ENCODE measurements at regions not wholly inside any gene's neighbourhood (a gene's known extent, or its start where the extent isn't known, plus 50 kb on each side); places are given as distances from the start of the nearest gene placed in this dataset.
"Not testable (repeated sequence)": the region's sequence is repeated elsewhere in the genome, so short reads cannot be mapped to it uniquely, and the experiment has no call there.

GRCh38 chr3:197417911-197418618 lies 119.7 kb upstream of the DLG1 start:
- DNase-seq (ENCODE audit: low spot score in 2 of 2), result no peak
- H3K27ac Mint-ChIP-seq (ENCODE audit: low read depth), result no peak overlapping the region
- H3K27me3 Mint-ChIP-seq, result peaks cover 28% of the 10 kb centered on the region
- H3K4me3 Mint-ChIP-seq, result no peak overlapping the region
- H3K36me3 Mint-ChIP-seq (ENCODE audit: insufficient read depth), result peaks cover 2% of the 10 kb centered on the region
- H3K4me1 Mint-ChIP-seq, result no peaks in the 10 kb centered on the region
- ATAC-seq (replicated peaks; ENCODE audit: extremely low read depth, poor library complexity, severe bottlenecking), result no peak
- H3K9me3 Mint-ChIP-seq, result no peaks in the 10 kb centered on the region

- ATAC-seq (replicated peaks; ENCODE audit: extremely low read depth, poor library complexity, severe bottlenecking) (no peak), DNase-seq (ENCODE audit: low spot score in 2 of 2) (no peak)
- peaks cover 2% of the 10 kb centered on the region for H3K36me3 Mint-ChIP-seq (ENCODE audit: insufficient read depth)
- no peaks in the 10 kb centered on the region for H3K4me1 Mint-ChIP-seq
- peaks cover 31% of the 10 kb centered on the region for H3K27me3 Mint-ChIP-seq
- H3K9me3 Mint-ChIP-seq, result no peaks in the 10 kb centered on the region
- H3K4me3 Mint-ChIP-seq, result no peak overlapping the region
- no peak overlapping the region for H3K27ac Mint-ChIP-seq (ENCODE audit: low read depth)
These were observed 119.0 kb upstream of the DLG1 start for GRCh38 chr3:197417441-197417840.

GRCh38 chr3:197411899-197412298 lies 113.5 kb upstream of the DLG1 start:
- H3K27me3 Mint-ChIP-seq, result peaks cover 53% of the 10 kb centered on the region
- not testable (repeated sequence) for H3K36me3 Mint-ChIP-seq (ENCODE audit: insufficient read depth); H3K4me3 Mint-ChIP-seq; H3K9me3 Mint-ChIP-seq; H3K4me1 Mint-ChIP-seq; H3K27ac Mint-ChIP-seq (ENCODE audit: low read depth); DNase-seq (ENCODE audit: low spot score in 2 of 2); ATAC-seq (replicated peaks; ENCODE audit: extremely low read depth, poor library complexity, severe bottlenecking)

- H3K27me3 Mint-ChIP-seq, result peaks cover 56% of the 10 kb centered on the region
- H3K9me3 Mint-ChIP-seq; DNase-seq (ENCODE audit: low spot score in 2 of 2); H3K4me1 Mint-ChIP-seq; ATAC-seq (replicated peaks; ENCODE audit: extremely low read depth, poor library complexity, severe bottlenecking); H3K27ac Mint-ChIP-seq (ENCODE audit: low read depth); H3K36me3 Mint-ChIP-seq (ENCODE audit: insufficient read depth); H3K4me3 Mint-ChIP-seq: not testable (repeated sequence)
These were observed 111.8 kb upstream of the DLG1 start for GRCh38 chr3:197410170-197410569.

GRCh38 chr3:197408177-197408957 lies 110.0 kb upstream of the DLG1 start:
- Mint-ChIP-seq H3K4me3 (no peak overlapping the region), H3K4me1 (no peaks in the 10 kb centered on the region), H3K36me3 (ENCODE audit: insufficient read depth) (no peaks in the 10 kb centered on the region), H3K27ac (ENCODE audit: low read depth) (no peak overlapping the region), H3K27me3 (peaks cover 69% of the 10 kb centered on the region), H3K9me3 (no peaks in the 10 kb centered on the region)
- no peak for DNase-seq (ENCODE audit: low spot score in 2 of 2)
- ATAC-seq (replicated peaks; ENCODE audit: extremely low read depth, poor library complexity, severe bottlenecking), result no peak

- no peak for ATAC-seq (replicated peaks; ENCODE audit: extremely low read depth, poor library complexity, severe bottlenecking)
- H3K4me1 Mint-ChIP-seq, result no peaks in the 10 kb centered on the region
- H3K27ac Mint-ChIP-seq (ENCODE audit: low read depth), result no peak overlapping the region
- H3K36me3 Mint-ChIP-seq (ENCODE audit: insufficient read depth), result no peaks in the 10 kb centered on the region
- DNase-seq (ENCODE audit: low spot score in 2 of 2), result no peak
- H3K27me3 Mint-ChIP-seq, result peaks cover 67% of the 10 kb centered on the region
- no peak overlapping the region for H3K4me3 Mint-ChIP-seq
- no peaks in the 10 kb centered on the region for H3K9me3 Mint-ChIP-seq
These were observed 109.1 kb upstream of the DLG1 start for GRCh38 chr3:197407526-197407925.

- no peak for DNase-seq (ENCODE audit: low spot score in 2 of 2)
- H3K4me3 Mint-ChIP-seq, result no peak overlapping the region
- no peak overlapping the region for H3K27ac Mint-ChIP-seq (ENCODE audit: low read depth)
- H3K36me3 Mint-ChIP-seq (ENCODE audit: insufficient read depth), result no peaks in the 10 kb centered on the region
- ATAC-seq (replicated peaks; ENCODE audit: extremely low read depth, poor library complexity, severe bottlenecking), result no peak
- peaks cover 66% of the 10 kb centered on the region for H3K27me3 Mint-ChIP-seq
- H3K4me1 Mint-ChIP-seq, result no peaks in the 10 kb centered on the region
- H3K9me3 Mint-ChIP-seq, result no peaks in the 10 kb centered on the region
These were observed 108.6 kb upstream of the DLG1 start for GRCh38 chr3:197407053-197407452.

- Mint-ChIP-seq H3K9me3 (no peaks in the 10 kb centered on the region), H3K36me3 (ENCODE audit: insufficient read depth) (no peaks in the 10 kb centered on the region), H3K4me1 (no peaks in the 10 kb centered on the region), H3K27ac (ENCODE audit: low read depth) (no peak overlapping the region), H3K27me3 (peaks cover 63% of the 10 kb centered on the region), H3K4me3 (no peak overlapping the region)
- DNase-seq (ENCODE audit: low spot score in 2 of 2), result no peak
- no peak for ATAC-seq (replicated peaks; ENCODE audit: extremely low read depth, poor library complexity, severe bottlenecking)
These were observed 107.9 kb upstream of the DLG1 start for GRCh38 chr3:197406266-197406665.

- Mint-ChIP-seq H3K4me1 (no peaks in the 10 kb centered on the region), H3K4me3 (no peak overlapping the region), H3K27ac (ENCODE audit: low read depth) (no peak overlapping the region)
These were observed 106.3 kb upstream of the DLG1 start for GRCh38 chr3:197404754-197405153.

GRCh38 chr3:197404030-197404429 lies 105.6 kb upstream of the DLG1 start:
- Mint-ChIP-seq H3K9me3 (no peaks in the 10 kb centered on the region), H3K4me3 (no peak overlapping the region), H3K4me1 (no peaks in the 10 kb centered on the region), H3K36me3 (ENCODE audit: insufficient read depth) (no peaks in the 10 kb centered on the region), H3K27me3 (peaks cover 47% of the 10 kb centered on the region), H3K27ac (ENCODE audit: low read depth) (no peak overlapping the region)
- ATAC-seq (replicated peaks; ENCODE audit: extremely low read depth, poor library complexity, severe bottlenecking), result no peak
- no peak for DNase-seq (ENCODE audit: low spot score in 2 of 2)

More at GRCh38 chr3:197404754-197405153, 106.3 kb upstream of the DLG1 start:
- peaks cover 55% of the 10 kb centered on the region for H3K27me3 Mint-ChIP-seq
- DNase-seq (ENCODE audit: low spot score in 2 of 2) (no peak), ATAC-seq (replicated peaks; ENCODE audit: extremely low read depth, poor library complexity, severe bottlenecking) (no peak)
- H3K9me3 Mint-ChIP-seq, result no peaks in the 10 kb centered on the region
- no peaks in the 10 kb centered on the region for H3K36me3 Mint-ChIP-seq (ENCODE audit: insufficient read depth)

GRCh38 chr3:197402401-197402800 lies 104.0 kb upstream of the DLG1 start:
- H3K27ac Mint-ChIP-seq (ENCODE audit: low read depth); DNase-seq (ENCODE audit: low spot score in 2 of 2); H3K9me3 Mint-ChIP-seq; H3K4me3 Mint-ChIP-seq; H3K36me3 Mint-ChIP-seq (ENCODE audit: insufficient read depth); ATAC-seq (replicated peaks; ENCODE audit: extremely low read depth, poor library complexity, severe bottlenecking); H3K4me1 Mint-ChIP-seq: not testable (repeated sequence)
- H3K27me3 Mint-ChIP-seq, result peaks cover 44% of the 10 kb centered on the region

GRCh38 chr3:197399486-197399885 lies 101.1 kb upstream of the DLG1 start:
- peaks cover 2% of the 10 kb centered on the region for H3K36me3 Mint-ChIP-seq (ENCODE audit: insufficient read depth)
- no peaks in the 10 kb centered on the region for H3K9me3 Mint-ChIP-seq
- peaks cover 42% of the 10 kb centered on the region for H3K27me3 Mint-ChIP-seq
- H3K4me1 Mint-ChIP-seq, result peaks cover 7% of the 10 kb centered on the region
- no peak overlapping the region for H3K4me3 Mint-ChIP-seq
- DNase-seq (ENCODE audit: low spot score in 2 of 2) (no peak), ATAC-seq (replicated peaks; ENCODE audit: extremely low read depth, poor library complexity, severe bottlenecking) (no peak)
- no peak overlapping the region for H3K27ac Mint-ChIP-seq (ENCODE audit: low read depth)

GRCh38 chr3:197398286-197398878 lies 100.0 kb upstream of the DLG1 start:
- ATAC-seq (replicated peaks; ENCODE audit: extremely low read depth, poor library complexity, severe bottlenecking) (no peak), DNase-seq (ENCODE audit: low spot score in 2 of 2) (no peak)
- H3K27me3 Mint-ChIP-seq, result peaks cover 43% of the 10 kb centered on the region
- H3K27ac Mint-ChIP-seq (ENCODE audit: low read depth), result no peak overlapping the region
- H3K4me1 Mint-ChIP-seq, result peaks cover 18% of the 10 kb centered on the region
- H3K36me3 Mint-ChIP-seq (ENCODE audit: insufficient read depth), result peaks cover 4% of the 10 kb centered on the region
- H3K9me3 Mint-ChIP-seq, result no peaks in the 10 kb centered on the region
- H3K4me3 Mint-ChIP-seq, result no peak overlapping the region
